K562 (cell line): ENCODE measurements at regions not wholly inside any gene's neighbourhood (a gene's known extent, or its start where the extent isn't known, plus 50 kb on each side); places are given as distances from the start of the nearest gene placed in this dataset.

Experiments
- ATAC-seq: fragments of 200-7000 bp; cut with Tn5 transposase; 3 replicates; pipeline ENCODE4 v1.9.1; 2020; ENCODE audit warnings: moderate library complexity
- BruUV-seq: library from RNA; stranded (reverse); fragments of 400-500 nt; replicated peaks from 2 replicates; lab custom pipeline; 2021; lab: Mats Ljungman, UMichigan
- CTCF ChIA-PET: fragments of 300-600 bp; formaldehyde crosslinking; extraction: SDS; loops from one replicate; lab custom pipeline; 2021; ENCODE audit warnings: low intra/inter-chr PET ratio; lab: Yijun Ruan, JAX
- POLR2A ChIA-PET: fragments of 300-600, 350-650 bp; sonication (Branson Sonifier 250); formaldehyde crosslinking; extraction: SDS; loops from one replicate; lab custom pipeline; 2021; ENCODE audit warnings: antibody characterized with exemption, inconsistent platforms; lab: Yijun Ruan, JAX
- DNase-seq, 4 experiments: peaks; one replicate each; pipeline versions ENCODE4 v3.0.0 to v3.0.0-alpha.2; 2011 to 2018; ENCODE audit warnings: low spot score in 3 of 4, mixed read lengths in 3 of 4; ENCODE audit errors: extremely low read depth in 1 of 4
- FAIRE-seq: peaks from 2 replicates; lab custom pipeline; 2011; peaks lifted over from hg19 to GRCh38; lab: Jason Lieb, UNC
- H2AFZ ChIP-seq: 2 replicates; pipeline ENCODE4 v1.6.0; 2011; ENCODE audit warnings: low read depth, low read length, control low read depth, inconsistent platforms
- H3K27ac ChIP-seq: fragments of 200-600 bp; 3 replicates; pipeline ENCODE4 v1.8.0; 2011; ENCODE audit warnings: low read depth, mild to moderate bottlenecking, control low read depth, inconsistent platforms, low read length, moderate library complexity, mixed read lengths; ENCODE audit errors: extremely low read depth
- H3K27me3 ChIP-seq, 2 experiments: fragments of 300-600 bp in 1 of 2; 2 replicates in 1 of 2; 3 replicates in 1 of 2; pipeline versions ENCODE4 v1.6.0 to v1.8.0; 2011; ENCODE audit warnings: inconsistent platforms in 2 of 2, low read length in 2 of 2, mild to moderate bottlenecking in 1 of 2, mixed read lengths in 1 of 2, moderate library complexity in 1 of 2; ENCODE audit not compliant: control insufficient read depth in 2 of 2, insufficient read depth in 2 of 2
- H3K36me3 ChIP-seq: fragments of 300-600 bp; 3 replicates; pipeline ENCODE4 v1.8.0; 2011; ENCODE audit warnings: mild to moderate bottlenecking, low read length, inconsistent platforms; ENCODE audit not compliant: control insufficient read depth, insufficient read depth
- H3K4me1 ChIP-seq, 2 experiments: fragments of 200-600 bp in 1 of 2; replicated peaks in 1 of 2; 2 replicates in 1 of 2; 3 replicates in 1 of 2; pipeline versions ENCODE4 v1.5.1 to v1.8.0; 2011; ENCODE audit warnings: inconsistent platforms in 2 of 2, low read length in 2 of 2, mild to moderate bottlenecking in 1 of 2, mixed read lengths in 1 of 2, moderate library complexity in 1 of 2; ENCODE audit not compliant: control insufficient read depth in 2 of 2, insufficient read depth in 2 of 2
- H3K4me2 ChIP-seq: 2 replicates; pipeline ENCODE4 v1.6.1; 2011; ENCODE audit warnings: low read length, control low read depth, inconsistent platforms, mixed read lengths; ENCODE audit not compliant: insufficient read depth
- H3K4me3 ChIP-seq: fragments of 200-600 bp; sonication (generic), shearing (Covaris generic); 2 replicates; pipeline ENCODE4 v1.5.1; 2016; ENCODE audit warnings: control low read depth, inconsistent platforms
- H3K79me2 ChIP-seq: fragments of 200-600 bp; 3 replicates; pipeline ENCODE4 v1.8.0; 2011; ENCODE audit warnings: low read length, inconsistent platforms; ENCODE audit not compliant: control insufficient read depth, insufficient read depth
- H3K9ac ChIP-seq, 2 experiments: 2 replicates each; pipeline versions ENCODE4 v1.6.0 to v1.6.1; 2011; ENCODE audit warnings: low read depth in 2 of 2, low read length in 2 of 2, control low read depth in 1 of 2, inconsistent platforms in 1 of 2, mild to moderate bottlenecking in 1 of 2, mixed read lengths in 1 of 2; ENCODE audit not compliant: insufficient read depth in 1 of 2
- H3K9me1 ChIP-seq: one replicate; pipeline ENCODE4 v1.6.0; 2011; ENCODE audit warnings: inconsistent platforms, mild to moderate bottlenecking, low read length, moderate library complexity; ENCODE audit not compliant: control insufficient read depth, insufficient read depth
- H3K9me3 ChIP-seq: replicated peaks from 2 replicates; pipeline ENCODE4 v1.5.1; 2011; ENCODE audit warnings: low read depth, low read length, inconsistent platforms; ENCODE audit not compliant: control insufficient read depth, insufficient read depth
- H4K20me1 ChIP-seq: replicated peaks from 2 replicates; pipeline ENCODE4 v1.6.1; 2011; ENCODE audit warnings: low read length, inconsistent platforms, mixed read lengths; ENCODE audit not compliant: control insufficient read depth, insufficient read depth
- RFX1 ChIP-seq: fragments of 450-650 bp; IDR thresholded peaks from 2 replicates; pipeline ENCODE4 v1.6.1; 2016; ENCODE audit warnings: mild to moderate bottlenecking, moderate library complexity
- U2AF2 ChIP-seq: fragments of 200-400 bp; formaldehyde crosslinking; optimal IDR thresholded peaks from 2 replicates; pipeline ENCODE3; 2017; ENCODE audit warnings: low read depth, mild to moderate bottlenecking, low read length
- ZNF133 ChIP-seq: fragments of 250-450 bp; sonication (Bioruptor Pico); IDR thresholded peaks from 2 replicates; pipeline ENCODE4 v1.4.0; 2020; ENCODE audit warnings: mild to moderate bottlenecking
- ZNF282 ChIP-seq: sonication (generic); formaldehyde crosslinking; IDR thresholded peaks from 2 replicates; pipeline ENCODE4 v1.8.1; 2023; ENCODE audit warnings: missing genetic modification reagents
- WGBS: fragments of 100-300 bp; shearing (Covaris generic); methylation state at CpG from one replicate; pipeline ENCODE4 v1.1.6; 2016; ENCODE audit warnings: low coverage, mixed read lengths; ENCODE audit not compliant: insufficient coverage; ENCODE audit errors: missing lambda C conversion rate; 5-methylcytosine and 5-hydroxymethylcytosine counted together
- in situ Hi-C: fragments of 300-500 bp; cut with MboI; formaldehyde crosslinking; loops from 4 replicates; pipeline ENCODE4 v1.15.0; 2018; ENCODE audit warnings: inconsistent platforms, mixed read lengths
- intact Hi-C: fragments of 100-400 bp; cut with micrococcal nuclease; formaldehyde crosslinking; loops from 2 replicates; pipeline ENCODE4 v1.14.2; 2022
- TF ChIP-seq, protein P1 (sequence below): fragments of 250-450 bp; sonication (Bioruptor Pico); IDR thresholded peaks from 2 replicates; pipeline ENCODE4 v1.5.0; 2021; ENCODE audit warnings: mild to moderate bottlenecking, moderate library complexity
- TF ChIP-seq, protein P2 (sequence below): fragments of 250-450 bp; sonication (Bioruptor Pico); IDR thresholded peaks from 2 replicates; pipeline ENCODE4 v1.5.1; 2021; ENCODE audit warnings: mild to moderate bottlenecking
- TF ChIP-seq, protein P3 (sequence below): sonication (generic); formaldehyde crosslinking; IDR thresholded peaks from 2 replicates; pipeline ENCODE4 v1.8.0; 2022; ENCODE audit warnings: missing genetic modification reagents, mild to moderate bottlenecking, borderline replicate concordance
- TF ChIP-seq, protein P4 (sequence below): conservative IDR thresholded peaks from 2 replicates; pipeline ENCODE4 v1.6.1; 2011; ENCODE audit warnings: low read depth, mild to moderate bottlenecking, low read length; ENCODE audit not compliant: control insufficient read depth
- TF ChIP-seq, protein P5 (sequence below): fragments of 450-650 bp; IDR thresholded peaks from one replicate; pipeline ENCODE4 v1.6.1; 2018; ENCODE audit warnings: mild to moderate bottlenecking, moderate library complexity; ENCODE audit not compliant: partially characterized antibody

DNA sequence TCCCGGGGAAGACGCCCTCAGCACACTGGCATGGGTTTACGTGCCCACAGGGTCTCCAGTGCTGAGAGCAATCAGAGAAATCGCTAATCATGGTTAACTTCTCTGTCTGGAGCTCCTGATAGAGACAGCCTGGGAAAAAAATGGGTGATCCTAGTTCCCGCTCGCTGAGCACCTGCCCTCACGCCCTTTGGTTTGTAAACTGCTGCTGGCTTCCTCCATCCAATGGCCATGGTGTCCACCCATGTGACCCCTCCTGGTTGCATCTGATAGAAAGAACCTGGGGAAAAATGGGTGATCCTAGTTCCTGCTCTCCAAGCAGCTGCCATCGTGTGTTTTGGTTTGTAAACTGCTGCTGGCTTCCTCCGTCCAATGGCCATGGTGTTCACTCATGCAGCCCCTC lies 402.2 kb downstream of the PRDM2 start (continued):
- TF ChIP-seq, protein P1, sequence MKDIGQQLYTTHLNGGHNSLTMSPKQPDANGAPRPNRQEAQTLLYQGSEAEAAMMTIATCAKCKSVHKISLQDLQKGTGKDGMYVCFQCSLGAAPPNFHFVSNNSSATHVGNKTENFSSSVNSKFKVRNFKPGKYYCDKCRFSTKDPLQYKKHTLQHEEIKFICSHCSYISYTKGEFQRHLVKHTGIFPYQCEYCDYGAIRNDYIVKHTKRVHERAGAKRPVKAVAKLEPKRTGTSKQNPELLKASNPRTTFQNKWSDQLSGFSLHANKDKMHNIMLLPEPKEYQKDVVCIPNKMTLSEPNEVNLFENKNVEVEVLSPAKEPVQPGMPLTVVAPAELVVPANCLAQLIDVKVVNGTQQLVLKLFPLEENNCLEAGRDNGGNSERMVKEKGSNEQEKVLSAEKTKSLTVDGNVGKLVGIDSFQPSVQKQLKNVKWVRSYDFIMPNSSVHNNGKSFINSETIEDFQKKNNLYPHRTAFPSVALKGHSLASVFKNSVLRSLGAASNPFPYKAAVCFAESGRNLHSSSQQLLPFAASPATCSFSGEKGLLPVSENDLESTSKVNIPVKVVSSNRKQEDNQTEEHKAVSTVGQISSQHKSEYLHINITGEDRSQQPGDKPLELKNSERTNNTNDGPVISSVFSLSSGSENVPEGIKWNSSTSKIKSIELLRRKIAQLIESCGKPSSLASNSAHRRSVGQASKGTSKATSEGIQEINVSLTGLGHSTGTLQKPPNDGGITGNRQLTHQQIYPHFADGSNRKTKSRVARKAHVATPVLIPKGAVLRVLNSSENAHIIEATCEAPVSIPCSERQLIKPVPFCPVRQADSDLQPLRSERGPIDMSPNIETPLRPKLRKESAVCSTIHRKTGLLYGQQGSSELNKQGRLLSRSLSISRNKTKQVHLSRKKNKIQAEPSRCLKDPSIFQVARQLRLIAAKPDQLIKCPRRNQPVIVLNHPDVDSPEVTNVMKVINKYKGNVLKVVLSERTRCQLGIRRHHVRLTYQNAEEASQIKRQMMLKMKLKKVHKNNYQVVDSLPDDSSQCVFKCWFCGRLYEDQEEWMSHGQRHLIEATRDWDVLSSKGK (CRISPR knock-in tag) = no peak
- no peak for TF ChIP-seq ZNF282 (CRISPR knock-in tag)
- TF ChIP-seq U2AF2 = no peak
- TF ChIP-seq ZNF133 (CRISPR knock-in tag) = no peak
- TF ChIP-seq, all 486 proteins: peak for 0

DNA sequence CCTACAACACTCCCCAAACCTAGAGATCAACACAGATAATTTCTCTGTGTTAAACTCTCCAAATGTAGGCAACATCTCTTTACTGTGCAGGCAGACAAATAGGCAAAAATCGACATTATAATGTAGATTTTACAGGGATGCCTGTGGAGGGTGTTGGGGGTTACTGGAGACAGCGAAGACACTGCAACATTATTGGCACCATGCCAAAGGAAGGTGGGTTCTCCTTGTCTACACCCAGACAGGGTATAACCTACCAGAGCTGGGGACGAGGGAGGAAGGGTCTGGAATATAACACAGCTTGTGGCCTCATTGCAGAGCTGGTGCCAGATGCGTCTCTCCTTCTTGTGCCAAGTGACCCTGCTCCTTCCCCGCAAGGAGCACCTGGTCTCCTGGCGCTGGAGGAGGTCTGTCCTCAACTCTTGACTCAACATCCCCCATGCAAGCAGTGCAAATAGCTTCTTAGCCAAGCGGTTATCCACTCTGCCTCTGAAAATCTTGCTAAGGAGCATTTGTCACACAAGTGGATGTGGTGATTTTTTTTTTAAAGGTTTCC lies 404.0 kb downstream of the PRDM2 start:
- Histone ChIP-seq H3K4me3 (no peak overlapping the region), H3K9me3 (no peaks in the 10 kb centered on the region), H2AFZ (no peak overlapping the region), H3K4me2 (no peak overlapping the region), H3K9me1 (no peaks in the 10 kb centered on the region), H3K4me1 (no peaks in the 10 kb centered on the region), H3K27me3 (peaks cover 0 to 17% of the 10 kb centered on the region in 2 experiments; a peak in 2 of 5 replicates), H3K27ac (no peak overlapping the region), H4K20me1 (no peaks in the 10 kb centered on the region), H3K79me2 (no peaks in the 10 kb centered on the region), H3K9ac (no peak overlapping the region), H3K36me3 (no peaks in the 10 kb centered on the region)
- BruUV-seq = no TSS peak
- FAIRE-seq = no peak
- no peak for DNase-seq
- in situ Hi-C loops = loop anchor here (25.0 kb wide), 1 partner anchor 758 kb away; no protein-coding TSS in a partner anchor
- ChIA-PET CTCF (no interaction called here), POLR2A (no interaction called here)
- intact Hi-C loops = no loop called here
- 0% methylated on average over 7 of the region's 7 CpGs for WGBS
- no peak for ATAC-seq
- TF ChIP-seq, protein P2, sequence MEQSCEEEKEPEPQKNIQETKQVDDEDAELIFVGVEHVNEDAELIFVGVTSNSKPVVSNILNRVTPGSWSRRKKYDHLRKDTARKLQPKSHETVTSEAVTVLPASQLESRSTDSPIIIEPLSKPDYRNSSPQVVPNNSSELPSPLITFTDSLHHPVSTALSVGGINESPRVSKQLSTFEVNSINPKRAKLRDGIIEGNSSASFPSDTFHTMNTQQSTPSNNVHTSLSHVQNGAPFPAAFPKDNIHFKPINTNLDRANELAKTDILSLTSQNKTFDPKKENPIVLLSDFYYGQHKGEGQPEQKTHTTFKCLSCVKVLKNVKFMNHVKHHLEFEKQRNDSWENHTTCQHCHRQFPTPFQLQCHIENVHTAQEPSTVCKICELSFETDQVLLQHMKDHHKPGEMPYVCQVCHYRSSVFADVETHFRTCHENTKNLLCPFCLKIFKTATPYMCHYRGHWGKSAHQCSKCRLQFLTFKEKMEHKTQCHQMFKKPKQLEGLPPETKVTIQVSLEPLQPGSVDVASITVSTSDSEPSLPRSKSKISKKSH = no peak
- TF ChIP-seq, protein P3, sequence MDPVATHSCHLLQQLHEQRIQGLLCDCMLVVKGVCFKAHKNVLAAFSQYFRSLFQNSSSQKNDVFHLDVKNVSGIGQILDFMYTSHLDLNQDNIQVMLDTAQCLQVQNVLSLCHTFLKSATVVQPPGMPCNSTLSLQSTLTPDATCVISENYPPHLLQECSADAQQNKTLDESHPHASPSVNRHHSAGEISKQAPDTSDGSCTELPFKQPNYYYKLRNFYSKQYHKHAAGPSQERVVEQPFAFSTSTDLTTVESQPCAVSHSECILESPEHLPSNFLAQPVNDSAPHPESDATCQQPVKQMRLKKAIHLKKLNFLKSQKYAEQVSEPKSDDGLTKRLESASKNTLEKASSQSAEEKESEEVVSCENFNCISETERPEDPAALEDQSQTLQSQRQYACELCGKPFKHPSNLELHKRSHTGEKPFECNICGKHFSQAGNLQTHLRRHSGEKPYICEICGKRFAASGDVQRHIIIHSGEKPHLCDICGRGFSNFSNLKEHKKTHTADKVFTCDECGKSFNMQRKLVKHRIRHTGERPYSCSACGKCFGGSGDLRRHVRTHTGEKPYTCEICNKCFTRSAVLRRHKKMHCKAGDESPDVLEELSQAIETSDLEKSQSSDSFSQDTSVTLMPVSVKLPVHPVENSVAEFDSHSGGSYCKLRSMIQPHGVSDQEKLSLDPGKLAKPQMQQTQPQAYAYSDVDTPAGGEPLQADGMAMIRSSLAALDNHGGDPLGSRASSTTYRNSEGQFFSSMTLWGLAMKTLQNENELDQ = no peak
- TF ChIP-seq, protein P4, sequence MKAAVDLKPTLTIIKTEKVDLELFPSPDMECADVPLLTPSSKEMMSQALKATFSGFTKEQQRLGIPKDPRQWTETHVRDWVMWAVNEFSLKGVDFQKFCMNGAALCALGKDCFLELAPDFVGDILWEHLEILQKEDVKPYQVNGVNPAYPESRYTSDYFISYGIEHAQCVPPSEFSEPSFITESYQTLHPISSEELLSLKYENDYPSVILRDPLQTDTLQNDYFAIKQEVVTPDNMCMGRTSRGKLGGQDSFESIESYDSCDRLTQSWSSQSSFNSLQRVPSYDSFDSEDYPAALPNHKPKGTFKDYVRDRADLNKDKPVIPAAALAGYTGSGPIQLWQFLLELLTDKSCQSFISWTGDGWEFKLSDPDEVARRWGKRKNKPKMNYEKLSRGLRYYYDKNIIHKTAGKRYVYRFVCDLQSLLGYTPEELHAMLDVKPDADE = no peak
- TF ChIP-seq RFX1 = no peak
- TF ChIP-seq, protein P5, sequence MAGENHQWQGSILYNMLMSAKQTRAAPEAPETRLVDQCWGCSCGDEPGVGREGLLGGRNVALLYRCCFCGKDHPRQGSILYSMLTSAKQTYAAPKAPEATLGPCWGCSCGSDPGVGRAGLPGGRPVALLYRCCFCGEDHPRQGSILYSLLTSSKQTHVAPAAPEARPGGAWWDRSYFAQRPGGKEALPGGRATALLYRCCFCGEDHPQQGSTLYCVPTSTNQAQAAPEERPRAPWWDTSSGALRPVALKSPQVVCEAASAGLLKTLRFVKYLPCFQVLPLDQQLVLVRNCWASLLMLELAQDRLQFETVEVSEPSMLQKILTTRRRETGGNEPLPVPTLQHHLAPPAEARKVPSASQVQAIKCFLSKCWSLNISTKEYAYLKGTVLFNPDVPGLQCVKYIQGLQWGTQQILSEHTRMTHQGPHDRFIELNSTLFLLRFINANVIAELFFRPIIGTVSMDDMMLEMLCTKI = no peak
